Type B pancreatic cell (in vitro differentiated cells): ENCODE measurements at regions not wholly inside any gene's neighbourhood (a gene's known extent, or its start where the extent isn't known, plus 50 kb on each side); places are given as distances from the start of the nearest gene placed in this dataset.

Source experiments
- DNase-seq: peaks from one replicate; pipeline ENCODE4 v3.0.0; 2021; ENCODE audit warnings: mixed read lengths; ENCODE audit not compliant: unreplicated experiment; ENCODE audit errors: extremely low spot score
- H3K27ac Mint-ChIP-seq: 2 replicates; pipeline ENCODE4 v1.8.0; 2021; ENCODE audit warnings: mild to moderate bottlenecking, mixed read lengths
- H3K27me3 Mint-ChIP-seq: 2 replicates; pipeline ENCODE4 v1.8.0; 2021; ENCODE audit warnings: mixed read lengths
- H3K36me3 Mint-ChIP-seq: 2 replicates; pipeline ENCODE4 v1.8.0; 2021; ENCODE audit warnings: mixed read lengths
- H3K4me1 Mint-ChIP-seq: one replicate; pipeline ENCODE4 v1.8.0; 2021; ENCODE audit warnings: mixed read lengths; ENCODE audit not compliant: unreplicated experiment
- H3K4me3 Mint-ChIP-seq: 2 replicates; pipeline ENCODE4 v1.8.0; 2021; ENCODE audit warnings: mild to moderate bottlenecking, mixed read lengths
- H3K9me3 Mint-ChIP-seq: 2 replicates; pipeline ENCODE4 v1.8.0; 2021; ENCODE audit warnings: mixed read lengths
- CTCF ChIP-seq: fragments of 200-600 bp; sonication (generic); conservative IDR thresholded peaks from 2 replicates; pipeline ENCODE4 v1.5.0; 2021; ENCODE audit warnings: antibody characterized with exemption, mild to moderate bottlenecking

DNA sequence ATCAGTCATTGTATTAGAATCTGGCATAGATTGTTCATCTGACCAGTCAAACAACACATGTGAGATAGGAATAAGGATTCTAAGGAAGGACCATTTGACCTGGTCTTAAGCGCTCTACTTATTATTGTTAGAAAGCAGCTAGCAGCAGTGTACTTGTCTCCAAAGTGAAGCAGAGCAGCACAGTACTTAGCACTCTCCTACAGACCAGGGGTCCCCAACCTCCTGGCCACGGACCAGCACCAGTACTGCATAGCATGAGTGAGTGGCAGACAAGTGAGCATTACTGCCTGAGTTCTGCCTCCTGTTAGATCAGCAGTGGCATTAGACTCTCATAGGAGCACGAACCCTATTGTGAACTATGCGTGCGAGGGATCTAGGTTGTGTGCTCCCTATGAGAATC, 135.9 kb upstream of the SPRY1 start:
- Mint-ChIP-seq H3K4me3 (no peak overlapping the region), H3K36me3 (peaks cover 8% of the 10 kb centered on the region), H3K27ac (no peak overlapping the region), H3K9me3 (no peaks in the 10 kb centered on the region), H3K4me1 (peaks cover 24% of the 10 kb centered on the region), H3K27me3 (no peaks in the 10 kb centered on the region)
- no peak for TF ChIP-seq CTCF
- DNase-seq, result no peak

DNA sequence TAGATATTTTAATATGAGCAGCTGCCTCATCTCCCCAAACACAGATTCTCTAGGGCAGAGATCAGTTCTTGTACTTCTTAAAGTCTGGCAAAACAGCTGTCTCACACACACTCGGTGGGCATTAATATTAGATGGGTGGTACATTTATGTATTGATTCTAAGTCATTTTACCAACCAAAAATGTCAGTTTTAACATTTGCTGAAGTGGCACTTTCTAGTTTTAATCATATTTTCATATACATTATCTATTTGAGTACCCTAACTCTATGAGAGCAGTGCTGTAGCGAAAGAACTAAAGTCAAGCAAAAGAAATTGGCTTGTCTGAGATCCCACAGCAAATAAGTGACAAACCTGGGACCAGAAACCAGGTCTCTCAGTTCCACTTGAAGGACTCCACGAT, 134.5 kb upstream of the SPRY1 start:
- no peaks in the 10 kb centered on the region for H3K9me3 Mint-ChIP-seq
- no peak overlapping the region for H3K27ac Mint-ChIP-seq
- H3K4me3 Mint-ChIP-seq, result no peak overlapping the region
- no peak for TF ChIP-seq CTCF
- H3K36me3 Mint-ChIP-seq, result no peaks in the 10 kb centered on the region
- no peak for DNase-seq
- H3K4me1 Mint-ChIP-seq, result peaks cover 16% of the 10 kb centered on the region
- H3K27me3 Mint-ChIP-seq, result no peaks in the 10 kb centered on the region

GRCh38 chr4:123265443-123265842, 131.2 kb upstream of the SPRY1 start:
- H3K27me3 Mint-ChIP-seq, result no peaks in the 10 kb centered on the region
- H3K4me1 Mint-ChIP-seq, result peaks cover 4% of the 10 kb centered on the region
- H3K36me3 Mint-ChIP-seq, result no peaks in the 10 kb centered on the region
- H3K4me3 Mint-ChIP-seq, result no peak overlapping the region
- DNase-seq, result no peak
- H3K9me3 Mint-ChIP-seq, result no peaks in the 10 kb centered on the region
- TF ChIP-seq CTCF, result no peak
- H3K27ac Mint-ChIP-seq, result no peak overlapping the region

- no peak for DNase-seq
- Mint-ChIP-seq H3K27me3 (no peaks in the 10 kb centered on the region), H3K4me3 (no peak overlapping the region), H3K27ac (no peak overlapping the region), H3K4me1 (no peaks in the 10 kb centered on the region), H3K36me3 (no peaks in the 10 kb centered on the region), H3K9me3 (no peaks in the 10 kb centered on the region)
- TF ChIP-seq CTCF, result no peak
Observed at GRCh38 chr4:123266221-123266620, 130.4 kb upstream of the SPRY1 start.

DNA sequence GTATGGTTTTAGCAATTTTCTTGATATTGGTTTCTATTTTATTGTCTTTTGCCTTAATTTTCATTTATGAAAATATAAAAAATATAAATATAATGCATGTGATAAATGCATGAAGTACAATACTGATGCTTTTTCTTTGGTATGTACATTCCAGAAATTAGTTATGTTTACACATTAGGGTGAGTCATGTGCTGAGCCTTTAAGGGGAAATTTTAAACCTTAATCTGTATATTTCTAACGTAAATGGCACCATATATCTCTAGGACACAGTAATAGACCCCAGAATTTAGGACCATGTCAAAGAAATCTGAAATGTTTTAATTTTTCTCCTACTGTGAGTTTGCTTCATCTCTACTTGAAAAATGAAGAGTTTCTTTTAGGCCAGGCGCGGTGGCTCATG, 117.8 kb upstream of the SPRY1 start:
- no peak for TF ChIP-seq CTCF
- no peak overlapping the region for H3K4me3 Mint-ChIP-seq
- H3K4me1 Mint-ChIP-seq, result peaks cover 1% of the 10 kb centered on the region
- no peaks in the 10 kb centered on the region for H3K27me3 Mint-ChIP-seq
- peaks cover 11% of the 10 kb centered on the region for H3K9me3 Mint-ChIP-seq
- H3K36me3 Mint-ChIP-seq, result peaks cover 15% of the 10 kb centered on the region
- H3K27ac Mint-ChIP-seq, result no peak overlapping the region
- no peak for DNase-seq

- Mint-ChIP-seq H3K36me3 (peaks cover 14% of the 10 kb centered on the region), H3K4me1 (peaks cover 18% of the 10 kb centered on the region), H3K9me3 (peaks cover 7% of the 10 kb centered on the region), H3K27me3 (no peaks in the 10 kb centered on the region), H3K4me3 (no peak overlapping the region), H3K27ac (no peak overlapping the region)
- no peak for TF ChIP-seq CTCF
- DNase-seq, result no peak
Observed at GRCh38 chr4:123283371-123283895, 113.2 kb upstream of the SPRY1 start.
